PC-9 (cell line): ENCODE measurements at regions not wholly inside any gene's neighbourhood (a gene's known extent, or its start where the extent isn't known, plus 50 kb on each side); places are given as distances from the start of the nearest gene placed in this dataset.

ENCODE experiments used
- BruUV-seq: library from RNA; stranded (reverse); fragments of 400-500 nt; replicated peaks from 2 replicates; lab custom pipeline; 2021; lab: Mats Ljungman, UMichigan
- CTCF ChIA-PET: fragments of 300-600 bp; sonication (Branson Sonifier 250); formaldehyde crosslinking; loops from one replicate; lab custom pipeline; 2022; ENCODE audit warnings: antibody characterized with exemption; lab: Charles Lee
- POLR2A ChIA-PET: fragments of 300-600 bp; sonication (Branson Sonifier 250); formaldehyde crosslinking; loops from one replicate; lab custom pipeline; 2022; ENCODE audit warnings: antibody characterized with exemption; ENCODE audit not compliant: unreplicated experiment; lab: Charles Lee
- DNase-seq, 2 experiments: peaks; one replicate each; pipeline versions ENCODE4 v3.0.0 to v3.0.0-alpha.2; 2015 to 2022; ENCODE audit warnings: mixed read lengths in 1 of 2
- H2AFZ ChIP-seq: fragments of 200-600 bp; sonication (generic); 2 replicates; pipeline ENCODE4 v1.8.1; 2017; ENCODE audit warnings: antibody characterized with exemption
- H3F3A ChIP-seq: fragments of 200-600 bp; sonication (generic); 2 replicates; pipeline ENCODE4 v1.8.1; 2017; ENCODE audit warnings: antibody characterized with exemption, mild to moderate bottlenecking, low read depth; ENCODE audit not compliant: insufficient read depth
- H3K27ac ChIP-seq: fragments of 200-600 bp; sonication (generic); 2 replicates; pipeline ENCODE4 v1.6.1; 2016; ENCODE audit warnings: mixed run types
- H3K27me3 ChIP-seq: fragments of 200-600 bp; sonication (generic); 2 replicates; pipeline ENCODE4 v1.6.1; 2016; ENCODE audit warnings: low read depth, mixed run types; ENCODE audit not compliant: insufficient read depth
- H3K36me3 ChIP-seq: fragments of 200-600 bp; sonication (generic); 2 replicates; pipeline ENCODE4 v1.6.1; 2016; ENCODE audit warnings: low read depth, mixed run types
- H3K4me1 ChIP-seq: fragments of 200-600 bp; sonication (generic); replicated peaks from 2 replicates; pipeline ENCODE4 v1.6.1; 2016; ENCODE audit warnings: mixed run types; ENCODE audit not compliant: insufficient read depth
- H3K4me2 ChIP-seq: fragments of 200-600 bp; sonication (generic); 2 replicates; pipeline ENCODE4 v1.6.1; 2017; ENCODE audit warnings: mixed run types
- H3K4me3 ChIP-seq: fragments of 200-600 bp; sonication (generic); 2 replicates; pipeline ENCODE4 v1.6.1; 2016; ENCODE audit warnings: mixed run types
- H3K79me2 ChIP-seq: fragments of 200-600 bp; sonication (generic); 2 replicates; pipeline ENCODE4 v1.6.1; 2017; ENCODE audit warnings: low read depth, mixed run types
- H3K9me2 ChIP-seq: fragments of 200-600 bp; sonication (generic); 2 replicates; pipeline ENCODE4 v1.8.1; 2017; ENCODE audit warnings: mild to moderate bottlenecking; ENCODE audit not compliant: insufficient read depth
- H3K9me3 ChIP-seq: fragments of 200-600 bp; sonication (generic); 2 replicates; pipeline ENCODE4 v1.8.1; 2016; ENCODE audit warnings: low read depth; ENCODE audit not compliant: insufficient read depth
- H4K20me1 ChIP-seq: fragments of 200-600 bp; sonication (generic); 2 replicates; pipeline ENCODE4 v1.8.1; 2017; ENCODE audit not compliant: insufficient read depth
- CTCF ChIP-seq: fragments of 200-600 bp; sonication (generic); conservative IDR thresholded peaks from 2 replicates; pipeline ENCODE4 v1.6.1; 2017; ENCODE audit warnings: mixed run types, antibody characterized with exemption, mild to moderate bottlenecking, moderate library complexity
- EZH2 ChIP-seq: fragments of 200-600 bp; sonication (generic); IDR thresholded peaks from 2 replicates; pipeline ENCODE4 v1.8.0; 2017; ENCODE audit warnings: antibody characterized with exemption, low read depth
- intact Hi-C: fragments of 100-400 bp; cut with micrococcal nuclease; formaldehyde crosslinking; loops from one replicate; pipeline ENCODE4 v1.10.0; 2022; ENCODE audit not compliant: unreplicated experiment

GRCh38 chr3:153852355-153852754, 268.8 kb upstream of the ARHGEF26 start:
- no peak overlapping the region for H3K27ac ChIP-seq
- BruUV-seq, result no TSS peak
- no peak overlapping the region for H3K4me3 ChIP-seq
- no peaks in the 10 kb centered on the region for H3K4me1 ChIP-seq
- H3F3A ChIP-seq, result no peaks in the 10 kb centered on the region
- H3K27me3 ChIP-seq, result no peaks in the 10 kb centered on the region
- no peak for TF ChIP-seq CTCF
- no peak for TF ChIP-seq EZH2
- no peaks in the 10 kb centered on the region for H3K36me3 ChIP-seq
- intact Hi-C loops, result no loop called here
- DNase-seq, result no peak
- ChIA-PET POLR2A (no interaction called here), CTCF (no interaction called here)
- H3K9me3 ChIP-seq, result no peaks in the 10 kb centered on the region
- H2AFZ ChIP-seq, result no peak overlapping the region
- no peaks in the 10 kb centered on the region for H3K9me2 ChIP-seq
- H3K79me2 ChIP-seq, result no peaks in the 10 kb centered on the region
- H3K4me2 ChIP-seq, result no peak overlapping the region
- H4K20me1 ChIP-seq, result no peaks in the 10 kb centered on the region

- Histone ChIP-seq H3K9me2 (no peaks in the 10 kb centered on the region), H3K4me3 (no peak overlapping the region), H3K9me3 (no peaks in the 10 kb centered on the region), H3K27me3 (no peaks in the 10 kb centered on the region), H3F3A (no peaks in the 10 kb centered on the region), H3K79me2 (no peaks in the 10 kb centered on the region), H3K4me1 (no peaks in the 10 kb centered on the region), H3K27ac (no peak overlapping the region), H3K4me2 (no peak overlapping the region), H3K36me3 (no peaks in the 10 kb centered on the region), H2AFZ (no peak overlapping the region), H4K20me1 (no peaks in the 10 kb centered on the region)
- ChIA-PET POLR2A (no interaction called here), CTCF (no interaction called here)
- intact Hi-C loops, result no loop called here
- TF ChIP-seq CTCF, result no peak
- no peak for TF ChIP-seq EZH2
- no peak for DNase-seq
- BruUV-seq, result no TSS peak
These were observed 268.0 kb upstream of the ARHGEF26 start for GRCh38 chr3:153853163-153853562.

- H3K9me3 ChIP-seq, result no peaks in the 10 kb centered on the region
- no peaks in the 10 kb centered on the region for H3K36me3 ChIP-seq
- H3K27ac ChIP-seq, result no peak overlapping the region
- no peak for DNase-seq
- H3K9me2 ChIP-seq, result no peaks in the 10 kb centered on the region
- no peaks in the 10 kb centered on the region for H4K20me1 ChIP-seq
- intact Hi-C loops, result no loop called here
- H3K4me2 ChIP-seq, result no peak overlapping the region
- ChIA-PET POLR2A (no interaction called here), CTCF (interaction anchor here (0.6 kb wide), 1 partner anchor 413 kb away, joined by 6 read pairs; no protein-coding TSS in a partner anchor)
- no peaks in the 10 kb centered on the region for H3K79me2 ChIP-seq
- H3F3A ChIP-seq, result no peaks in the 10 kb centered on the region
- TF ChIP-seq EZH2, result no peak
- TF ChIP-seq CTCF, result no peak
- no TSS peak for BruUV-seq
- no peaks in the 10 kb centered on the region for H3K27me3 ChIP-seq
- no peak overlapping the region for H3K4me3 ChIP-seq
- no peaks in the 10 kb centered on the region for H3K4me1 ChIP-seq
- no peak overlapping the region for H2AFZ ChIP-seq
These were observed 265.4 kb upstream of the ARHGEF26 start for GRCh38 chr3:153855772-153856171.
